GM21390 (cell line): ENCODE measurements at regions not wholly inside any gene's neighbourhood (a gene's known extent, or its start where the extent isn't known, plus 50 kb on each side); places are given as distances from the start of the nearest gene placed in this dataset.
"Not testable (repeated sequence)": the region's sequence is repeated elsewhere in the genome, so short reads cannot be mapped to it uniquely, and the experiment has no call there.

Experiments
- ATAC-seq: cut with Tn5 transposase; IDR thresholded peaks from one replicate; pipeline ENCODE4 v1.9.1; 2021; ENCODE audit not compliant: unreplicated experiment

- no peak for ATAC-seq
These were observed 871.3 kb downstream of the RAB28 start for GRCh38 chr4:12612876-12613275.

- ATAC-seq, result not testable (repeated sequence)
These were observed 874.8 kb downstream of the RAB28 start for GRCh38 chr4:12609212-12609875.

- ATAC-seq, result no peak
These were observed 888.2 kb downstream of the RAB28 start for GRCh38 chr4:12595986-12596385.

GRCh38 chr4:12595489-12595888 is 888.7 kb downstream of the RAB28 start:
- no peak for ATAC-seq

DNA sequence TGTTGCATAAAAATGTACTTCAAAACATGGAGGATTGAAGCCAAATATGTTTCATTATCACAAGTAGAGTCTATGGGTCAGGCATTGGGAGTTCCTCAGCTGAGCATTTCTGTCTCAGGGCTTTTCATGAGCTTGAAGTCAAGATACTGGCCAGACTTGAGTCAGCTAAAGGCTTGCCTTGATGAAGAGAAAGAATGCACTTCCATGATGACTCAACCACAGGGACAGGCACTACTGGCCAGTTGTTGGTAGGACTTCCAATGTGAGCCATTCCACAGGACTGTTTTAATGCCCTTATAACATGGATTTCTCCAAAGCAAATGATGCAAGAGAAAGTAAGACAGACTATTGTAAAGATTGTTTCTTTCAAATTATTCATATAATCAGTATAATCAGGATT is 895.6 kb downstream of the RAB28 start:
- no peak for ATAC-seq

DNA sequence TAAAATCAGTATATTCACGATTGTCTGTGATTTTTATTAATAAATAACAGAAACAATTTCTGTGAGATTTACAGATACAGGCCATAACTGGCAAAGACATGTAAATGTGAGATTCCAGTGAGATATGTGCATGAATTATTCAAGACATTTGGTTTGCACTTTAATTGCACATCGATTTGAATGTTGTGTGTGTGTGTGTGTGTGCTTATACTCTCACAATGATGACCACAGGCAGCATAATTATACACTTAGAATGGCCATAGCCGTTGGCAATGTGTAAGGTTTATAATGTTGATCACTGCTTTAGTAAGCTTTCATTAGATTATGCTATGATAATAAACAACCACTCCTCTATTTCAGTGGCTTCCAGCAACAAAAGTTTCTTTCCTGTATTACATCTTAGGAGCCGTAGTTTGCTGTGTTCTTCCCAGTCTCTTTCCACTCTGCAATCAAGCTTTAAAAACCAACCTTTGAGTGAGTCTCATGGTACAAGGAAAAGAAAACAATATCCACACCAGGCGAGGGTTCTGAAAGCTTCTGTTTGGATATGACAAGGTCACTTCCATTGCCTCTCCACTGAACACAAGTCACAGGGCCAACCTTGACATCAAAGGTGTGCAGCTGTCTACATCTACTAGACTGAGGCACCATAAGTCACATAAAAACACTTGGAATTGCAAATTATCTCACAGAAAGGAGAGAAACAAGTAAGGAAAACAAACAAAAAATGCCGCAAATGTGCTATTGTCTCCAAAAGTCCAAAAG is 897.7 kb downstream of the RAB28 start:
- ATAC-seq, result no peak

- no peak for ATAC-seq
These were observed 899.8 kb downstream of the RAB28 start for GRCh38 chr4:12584116-12584875.

GRCh38 chr4:12583275-12583674 is 900.9 kb downstream of the RAB28 start:
- ATAC-seq, result no peak

DNA sequence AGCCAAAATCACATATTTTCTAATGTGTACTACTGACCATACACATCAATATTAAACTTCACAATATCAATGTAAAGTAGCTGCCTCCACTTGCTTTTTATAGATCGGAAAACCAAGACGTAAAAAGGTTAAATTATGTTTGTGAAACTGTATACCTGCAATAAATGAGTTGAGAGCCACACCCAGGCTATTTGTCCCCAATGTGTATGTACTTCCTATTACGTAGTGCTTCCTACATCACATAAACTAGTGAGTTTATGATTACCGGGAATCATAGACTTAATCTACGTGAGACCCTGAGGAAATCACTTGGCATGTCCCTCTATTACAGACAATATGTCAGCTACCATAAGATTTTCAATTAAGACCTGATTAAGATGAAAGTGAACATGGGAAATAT is 903.4 kb downstream of the RAB28 start:
- no peak for ATAC-seq

GRCh38 chr4:12579172-12579571 is 905.0 kb downstream of the RAB28 start:
- no peak for ATAC-seq

GRCh38 chr4:12576409-12576808 is 907.7 kb downstream of the RAB28 start:
- no peak for ATAC-seq

- no peak for ATAC-seq
These were observed 910.4 kb downstream of the RAB28 start for GRCh38 chr4:12573716-12574115.

DNA sequence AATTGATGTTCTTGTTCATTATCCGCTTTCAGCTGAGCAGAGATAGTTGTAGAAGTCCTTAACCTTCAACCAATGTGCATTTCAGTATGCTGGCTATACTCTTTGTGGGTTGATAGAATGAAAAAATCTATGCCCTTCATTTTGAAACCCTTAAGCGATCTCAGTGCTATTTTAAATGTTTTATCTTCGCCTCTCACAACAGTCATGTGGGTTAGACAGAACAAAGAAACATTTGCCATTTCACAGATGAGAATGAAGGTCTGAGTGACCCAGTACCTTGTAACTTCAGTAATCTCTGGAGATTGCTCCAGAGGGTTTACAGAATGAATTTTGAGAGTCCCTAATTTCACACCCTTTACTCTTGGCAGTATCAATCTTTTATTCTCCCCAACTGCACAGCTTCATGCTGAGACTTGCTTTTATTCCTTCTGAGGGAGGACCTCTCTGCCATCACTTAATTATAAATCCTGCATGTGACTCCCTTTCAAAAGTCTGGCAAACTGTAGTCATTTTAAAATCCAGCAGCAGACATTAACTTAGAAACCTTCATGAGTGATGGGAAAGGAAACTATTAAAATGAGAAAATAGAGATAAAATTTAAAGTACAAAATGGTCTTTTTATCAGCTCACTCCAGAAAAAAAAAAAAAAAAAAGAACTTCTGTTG is 921.5 kb downstream of the RAB28 start:
- no peak for ATAC-seq

DNA sequence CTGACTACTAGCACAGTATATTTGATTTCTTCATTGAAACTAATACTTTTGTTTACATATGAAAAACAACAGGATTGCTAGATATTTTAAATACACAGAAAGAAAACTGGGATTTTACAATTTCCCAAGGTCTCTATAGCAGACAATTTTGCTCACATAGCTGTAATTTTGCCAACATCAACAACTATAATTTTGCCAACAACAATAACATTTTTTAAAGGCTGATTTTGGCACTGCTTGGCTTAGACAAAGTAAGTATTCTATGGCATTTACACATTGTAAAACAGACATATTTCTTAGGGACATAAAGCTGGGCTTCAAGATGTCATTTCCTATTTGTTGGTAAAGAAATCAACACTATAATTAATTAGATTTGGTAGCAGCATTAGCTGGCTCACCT is 922.1 kb downstream of the RAB28 start:
- no peak for ATAC-seq

- ATAC-seq, result no peak
These were observed 929.1 kb downstream of the RAB28 start for GRCh38 chr4:12555011-12555410.

DNA sequence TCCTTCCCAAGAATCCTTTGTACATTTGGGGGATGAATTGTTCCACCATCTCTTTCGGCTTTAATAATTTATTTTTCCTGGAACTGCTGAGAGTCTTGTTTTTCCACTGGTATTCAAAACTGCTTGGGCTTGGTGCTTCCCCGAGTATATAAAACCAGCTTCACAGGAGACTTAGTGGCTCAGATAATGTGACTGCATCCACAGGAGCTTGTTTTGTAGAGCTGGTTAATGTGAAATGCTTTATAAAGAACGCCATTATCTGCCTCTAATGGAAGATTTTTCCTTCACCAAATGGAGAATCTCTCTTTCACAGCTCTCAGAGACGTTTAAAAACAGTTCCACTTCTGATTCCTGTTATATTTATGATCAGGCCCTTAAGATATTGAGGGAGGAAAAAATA is 935.5 kb downstream of the RAB28 start:
- no peak for ATAC-seq

GRCh38 chr4:12545812-12546211 is 938.3 kb downstream of the RAB28 start:
- no peak for ATAC-seq

DNA sequence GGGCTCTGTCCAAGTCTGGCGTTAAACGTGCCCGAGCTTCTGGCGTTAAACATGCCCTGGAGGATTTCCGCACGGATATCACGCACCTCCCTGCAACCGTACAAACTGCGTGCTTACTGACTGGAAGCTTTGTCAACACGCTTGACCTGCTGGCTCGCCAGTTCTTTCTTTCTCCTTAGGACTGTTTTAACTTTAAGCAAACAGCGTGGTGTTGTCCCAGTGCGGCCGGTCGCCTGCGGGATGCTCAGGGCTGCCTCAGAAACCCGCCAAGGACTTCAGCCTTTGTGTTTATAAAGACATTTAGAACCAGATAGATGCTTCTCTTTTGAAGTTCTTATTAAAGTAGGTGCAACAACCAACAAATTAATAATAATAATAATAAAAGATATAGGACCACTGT is 946.0 kb downstream of the RAB28 start:
- no peak for ATAC-seq

GRCh38 chr4:12534684-12535083 is 949.5 kb downstream of the RAB28 start:
- no peak for ATAC-seq

- ATAC-seq, result no peak
These were observed 964.7 kb downstream of the RAB28 start for GRCh38 chr4:12519426-12519825.

GRCh38 chr4:12507868-12508481 is 976.2 kb downstream of the RAB28 start:
- no peak for ATAC-seq
